ENCODE measurements at regions not wholly inside any gene's neighbourhood (a gene's known extent, or its start where the extent isn't known, plus 50 kb on each side); places are given as distances from the start of the nearest gene placed in this dataset.

- TF ChIP-seq, protein P1, sequence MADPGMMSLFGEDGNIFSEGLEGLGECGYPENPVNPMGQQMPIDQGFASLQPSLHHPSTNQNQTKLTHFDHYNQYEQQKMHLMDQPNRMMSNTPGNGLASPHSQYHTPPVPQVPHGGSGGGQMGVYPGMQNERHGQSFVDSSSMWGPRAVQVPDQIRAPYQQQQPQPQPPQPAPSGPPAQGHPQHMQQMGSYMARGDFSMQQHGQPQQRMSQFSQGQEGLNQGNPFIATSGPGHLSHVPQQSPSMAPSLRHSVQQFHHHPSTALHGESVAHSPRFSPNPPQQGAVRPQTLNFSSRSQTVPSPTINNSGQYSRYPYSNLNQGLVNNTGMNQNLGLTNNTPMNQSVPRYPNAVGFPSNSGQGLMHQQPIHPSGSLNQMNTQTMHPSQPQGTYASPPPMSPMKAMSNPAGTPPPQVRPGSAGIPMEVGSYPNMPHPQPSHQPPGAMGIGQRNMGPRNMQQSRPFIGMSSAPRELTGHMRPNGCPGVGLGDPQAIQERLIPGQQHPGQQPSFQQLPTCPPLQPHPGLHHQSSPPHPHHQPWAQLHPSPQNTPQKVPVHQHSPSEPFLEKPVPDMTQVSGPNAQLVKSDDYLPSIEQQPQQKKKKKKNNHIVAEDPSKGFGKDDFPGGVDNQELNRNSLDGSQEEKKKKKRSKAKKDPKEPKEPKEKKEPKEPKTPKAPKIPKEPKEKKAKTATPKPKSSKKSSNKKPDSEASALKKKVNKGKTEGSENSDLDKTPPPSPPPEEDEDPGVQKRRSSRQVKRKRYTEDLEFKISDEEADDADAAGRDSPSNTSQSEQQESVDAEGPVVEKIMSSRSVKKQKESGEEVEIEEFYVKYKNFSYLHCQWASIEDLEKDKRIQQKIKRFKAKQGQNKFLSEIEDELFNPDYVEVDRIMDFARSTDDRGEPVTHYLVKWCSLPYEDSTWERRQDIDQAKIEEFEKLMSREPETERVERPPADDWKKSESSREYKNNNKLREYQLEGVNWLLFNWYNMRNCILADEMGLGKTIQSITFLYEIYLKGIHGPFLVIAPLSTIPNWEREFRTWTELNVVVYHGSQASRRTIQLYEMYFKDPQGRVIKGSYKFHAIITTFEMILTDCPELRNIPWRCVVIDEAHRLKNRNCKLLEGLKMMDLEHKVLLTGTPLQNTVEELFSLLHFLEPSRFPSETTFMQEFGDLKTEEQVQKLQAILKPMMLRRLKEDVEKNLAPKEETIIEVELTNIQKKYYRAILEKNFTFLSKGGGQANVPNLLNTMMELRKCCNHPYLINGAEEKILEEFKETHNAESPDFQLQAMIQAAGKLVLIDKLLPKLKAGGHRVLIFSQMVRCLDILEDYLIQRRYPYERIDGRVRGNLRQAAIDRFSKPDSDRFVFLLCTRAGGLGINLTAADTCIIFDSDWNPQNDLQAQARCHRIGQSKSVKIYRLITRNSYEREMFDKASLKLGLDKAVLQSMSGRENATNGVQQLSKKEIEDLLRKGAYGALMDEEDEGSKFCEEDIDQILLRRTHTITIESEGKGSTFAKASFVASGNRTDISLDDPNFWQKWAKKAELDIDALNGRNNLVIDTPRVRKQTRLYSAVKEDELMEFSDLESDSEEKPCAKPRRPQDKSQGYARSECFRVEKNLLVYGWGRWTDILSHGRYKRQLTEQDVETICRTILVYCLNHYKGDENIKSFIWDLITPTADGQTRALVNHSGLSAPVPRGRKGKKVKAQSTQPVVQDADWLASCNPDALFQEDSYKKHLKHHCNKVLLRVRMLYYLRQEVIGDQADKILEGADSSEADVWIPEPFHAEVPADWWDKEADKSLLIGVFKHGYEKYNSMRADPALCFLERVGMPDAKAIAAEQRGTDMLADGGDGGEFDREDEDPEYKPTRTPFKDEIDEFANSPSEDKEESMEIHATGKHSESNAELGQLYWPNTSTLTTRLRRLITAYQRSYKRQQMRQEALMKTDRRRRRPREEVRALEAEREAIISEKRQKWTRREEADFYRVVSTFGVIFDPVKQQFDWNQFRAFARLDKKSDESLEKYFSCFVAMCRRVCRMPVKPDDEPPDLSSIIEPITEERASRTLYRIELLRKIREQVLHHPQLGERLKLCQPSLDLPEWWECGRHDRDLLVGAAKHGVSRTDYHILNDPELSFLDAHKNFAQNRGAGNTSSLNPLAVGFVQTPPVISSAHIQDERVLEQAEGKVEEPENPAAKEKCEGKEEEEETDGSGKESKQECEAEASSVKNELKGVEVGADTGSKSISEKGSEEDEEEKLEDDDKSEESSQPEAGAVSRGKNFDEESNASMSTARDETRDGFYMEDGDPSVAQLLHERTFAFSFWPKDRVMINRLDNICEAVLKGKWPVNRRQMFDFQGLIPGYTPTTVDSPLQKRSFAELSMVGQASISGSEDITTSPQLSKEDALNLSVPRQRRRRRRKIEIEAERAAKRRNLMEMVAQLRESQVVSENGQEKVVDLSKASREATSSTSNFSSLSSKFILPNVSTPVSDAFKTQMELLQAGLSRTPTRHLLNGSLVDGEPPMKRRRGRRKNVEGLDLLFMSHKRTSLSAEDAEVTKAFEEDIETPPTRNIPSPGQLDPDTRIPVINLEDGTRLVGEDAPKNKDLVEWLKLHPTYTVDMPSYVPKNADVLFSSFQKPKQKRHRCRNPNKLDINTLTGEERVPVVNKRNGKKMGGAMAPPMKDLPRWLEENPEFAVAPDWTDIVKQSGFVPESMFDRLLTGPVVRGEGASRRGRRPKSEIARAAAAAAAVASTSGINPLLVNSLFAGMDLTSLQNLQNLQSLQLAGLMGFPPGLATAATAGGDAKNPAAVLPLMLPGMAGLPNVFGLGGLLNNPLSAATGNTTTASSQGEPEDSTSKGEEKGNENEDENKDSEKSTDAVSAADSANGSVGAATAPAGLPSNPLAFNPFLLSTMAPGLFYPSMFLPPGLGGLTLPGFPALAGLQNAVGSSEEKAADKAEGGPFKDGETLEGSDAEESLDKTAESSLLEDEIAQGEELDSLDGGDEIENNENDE (IDR thresholded peaks at IDR 0.05; ENCODE audit: insufficient replicate concordance, low read length): no peak
- TF ChIP-seq BACH1 (IDR thresholded peaks at IDR 0.05; ENCODE audit: low read length) (no peak), CBX8 (IDR thresholded peaks at IDR 0.05; ENCODE audit: borderline replicate concordance, low read depth, low read length) (no peak), TBP (IDR thresholded peaks at IDR 0.05; ENCODE audit: low read depth, low read length) (no peak), SIN3A (conservative IDR thresholded peaks at IDR 0.05 in 1 of 2, IDR thresholded peaks at IDR 0.05 in 1 of 2; ENCODE audit: low read depth in 1 of 2, low read length in 2 of 2) (no peak)
These were observed 124.1 kb upstream of the RFLNA start (continued) for GRCh38 chr12:124170760-124171159.
